ENCODE measurements at regions not wholly inside any gene's neighbourhood (a gene's known extent, or its start where the extent isn't known, plus 50 kb on each side); places are given as distances from the start of the nearest gene placed in this dataset.

GRCh38 chr4:37737466-37737865, 51.3 kb upstream of the RELL1 start:
- no peak for DNase-seq
